Mucosa of descending colon (tissue), 3 donors: ENCODE measurements at regions not wholly inside any gene's neighbourhood (a gene's known extent, or its start where the extent isn't known, plus 50 kb on each side); places are given as distances from the start of the nearest gene placed in this dataset.

Experiments used
- ATAC-seq: fragments of 200-7000 bp; cut with Tn5 transposase; one replicate; pipeline ENCODE4 v1.9.1; 2020; ENCODE audit warnings: mild to moderate bottlenecking, moderate library complexity
- DNase-seq, 3 donors: peaks; one replicate each; pipeline ENCODE4 v3.0.0-alpha.2; 2020
- H3K36me3 ChIP-seq: fragments of 200-600 bp; one replicate; pipeline ENCODE4 v1.8.0; 2021; ENCODE audit warnings: low read depth, mild to moderate bottlenecking
- H3K4me1 ChIP-seq: fragments of 200-600 bp; one replicate; pipeline ENCODE4 v1.8.0; 2021; ENCODE audit warnings: low read depth, mild to moderate bottlenecking
- H3K4me3 ChIP-seq: fragments of 200-600 bp; one replicate; pipeline ENCODE4 v1.8.0; 2021; ENCODE audit warnings: mild to moderate bottlenecking
- H3K9me3 ChIP-seq: fragments of 200-600 bp; one replicate; pipeline ENCODE4 v1.8.0; 2021; ENCODE audit warnings: mild to moderate bottlenecking
- intact Hi-C, 2 donors: fragments of 100-400 bp; cut with DNase I in 1 of 2; cut with micrococcal nuclease in 1 of 2; formaldehyde crosslinking; loops; one replicate each; pipeline versions ENCODE4 v1.11.0 to v1.11.1; 2022; cut with DNase I, micrococcal nuclease
- TF ChIP-seq, protein P1 (sequence below): fragments of 200-600 bp; IDR thresholded peaks from one replicate; pipeline ENCODE4 v1.8.0; 2022; ENCODE audit warnings: antibody characterized with exemption, mild to moderate bottlenecking
- donor health status: DM: no; HTN: no; CAD: no; lungs with moderate emphysema.
- donor health status: DM: no; HTN: no; CAD: no.
- donor health status: DM: no; HTN: yes; CAD: no.

- Histone ChIP-seq H3K36me3 (no peaks in the 10 kb centered on the region), H3K4me1 (no peaks in the 10 kb centered on the region), H3K4me3 (no peak overlapping the region), H3K9me3 (no peaks in the 10 kb centered on the region)
- TF ChIP-seq, protein P1, sequence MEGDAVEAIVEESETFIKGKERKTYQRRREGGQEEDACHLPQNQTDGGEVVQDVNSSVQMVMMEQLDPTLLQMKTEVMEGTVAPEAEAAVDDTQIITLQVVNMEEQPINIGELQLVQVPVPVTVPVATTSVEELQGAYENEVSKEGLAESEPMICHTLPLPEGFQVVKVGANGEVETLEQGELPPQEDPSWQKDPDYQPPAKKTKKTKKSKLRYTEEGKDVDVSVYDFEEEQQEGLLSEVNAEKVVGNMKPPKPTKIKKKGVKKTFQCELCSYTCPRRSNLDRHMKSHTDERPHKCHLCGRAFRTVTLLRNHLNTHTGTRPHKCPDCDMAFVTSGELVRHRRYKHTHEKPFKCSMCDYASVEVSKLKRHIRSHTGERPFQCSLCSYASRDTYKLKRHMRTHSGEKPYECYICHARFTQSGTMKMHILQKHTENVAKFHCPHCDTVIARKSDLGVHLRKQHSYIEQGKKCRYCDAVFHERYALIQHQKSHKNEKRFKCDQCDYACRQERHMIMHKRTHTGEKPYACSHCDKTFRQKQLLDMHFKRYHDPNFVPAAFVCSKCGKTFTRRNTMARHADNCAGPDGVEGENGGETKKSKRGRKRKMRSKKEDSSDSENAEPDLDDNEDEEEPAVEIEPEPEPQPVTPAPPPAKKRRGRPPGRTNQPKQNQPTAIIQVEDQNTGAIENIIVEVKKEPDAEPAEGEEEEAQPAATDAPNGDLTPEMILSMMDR = no peak
- DNase-seq (no peak), ATAC-seq (no peak)
- intact Hi-C loops = no loop called here
These were observed 1107.1 kb upstream of the EPHA6 start for GRCh38 chr3:95707268-95707667.

DNA sequence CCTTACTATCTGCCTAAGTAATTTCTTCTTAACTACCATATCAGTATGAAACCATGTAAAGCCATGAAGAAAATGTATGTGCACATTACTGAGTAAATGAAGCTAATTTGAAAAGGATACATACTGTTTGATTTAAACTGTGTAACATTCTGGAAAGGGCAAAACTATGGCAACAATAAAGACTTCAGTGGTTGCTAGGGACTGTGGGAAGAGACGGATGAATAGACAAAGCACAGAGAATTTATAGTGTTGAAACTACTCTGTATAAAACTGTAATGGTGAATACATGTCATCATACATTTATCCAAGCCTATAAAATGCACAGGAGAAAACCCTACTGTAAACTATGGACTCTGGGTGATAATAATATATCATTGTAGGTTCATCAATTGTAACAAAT, 1103.7 kb upstream of the EPHA6 start:
- Histone ChIP-seq H3K9me3 (no peaks in the 10 kb centered on the region), H3K4me1 (no peaks in the 10 kb centered on the region), H3K4me3 (no peak overlapping the region), H3K36me3 (no peaks in the 10 kb centered on the region)
- TF ChIP-seq, protein P1 = no peak
- DNase-seq (no peak), ATAC-seq (no peak)
- intact Hi-C loops = no loop called here

GRCh38 chr3:95711789-95712188, 1102.6 kb upstream of the EPHA6 start:
- DNase-seq (no peak), ATAC-seq (no peak)
- no peak overlapping the region for H3K4me3 ChIP-seq
- TF ChIP-seq, protein P1 = no peak
- H3K36me3 ChIP-seq = no peaks in the 10 kb centered on the region
- H3K9me3 ChIP-seq = no peaks in the 10 kb centered on the region
- intact Hi-C loops = no loop called here
- H3K4me1 ChIP-seq = no peaks in the 10 kb centered on the region

GRCh38 chr3:95715128-95715527, 1099.3 kb upstream of the EPHA6 start:
- H3K4me3 ChIP-seq = no peak overlapping the region
- no peaks in the 10 kb centered on the region for H3K4me1 ChIP-seq
- intact Hi-C loops = no loop called here
- DNase-seq (no peak), ATAC-seq (no peak)
- no peaks in the 10 kb centered on the region for H3K36me3 ChIP-seq
- H3K9me3 ChIP-seq = no peaks in the 10 kb centered on the region
- TF ChIP-seq, protein P1 = no peak

DNA sequence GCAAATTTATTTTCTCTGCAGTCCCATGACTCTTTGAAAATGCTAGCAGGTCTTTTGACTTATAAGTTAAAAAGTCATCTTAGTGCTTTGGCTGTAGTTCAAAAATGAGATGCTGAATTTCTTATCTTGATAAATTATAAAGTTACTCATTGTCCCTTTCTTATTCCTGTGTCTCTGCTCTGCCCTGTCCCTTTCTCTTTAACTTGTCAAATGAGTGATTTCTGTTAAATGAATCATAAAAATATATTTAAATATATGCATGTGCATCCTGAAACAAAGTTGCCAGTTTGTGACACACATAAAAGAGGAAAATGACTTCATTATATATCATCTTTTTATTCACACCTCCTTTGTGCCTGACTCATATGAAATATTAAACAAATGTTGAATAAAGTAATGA, 1097.3 kb upstream of the EPHA6 start:
- Histone ChIP-seq H3K4me1 (no peaks in the 10 kb centered on the region), H3K9me3 (no peaks in the 10 kb centered on the region), H3K4me3 (no peak overlapping the region), H3K36me3 (no peaks in the 10 kb centered on the region)
- TF ChIP-seq, protein P1 = no peak
- intact Hi-C loops = no loop called here
- DNase-seq (no peak), ATAC-seq (no peak)

GRCh38 chr3:95718168-95718567, 1096.2 kb upstream of the EPHA6 start:
- Histone ChIP-seq H3K36me3 (no peaks in the 10 kb centered on the region), H3K9me3 (no peaks in the 10 kb centered on the region), H3K4me3 (no peak overlapping the region), H3K4me1 (no peaks in the 10 kb centered on the region)
- TF ChIP-seq, protein P1 = no peak
- intact Hi-C loops = no loop called here
- no peak for DNase-seq
- no peak for ATAC-seq
